SIG-M5 treated with dmso at 0.1 percent for 504 hours (cell line): ENCODE measurements at regions not wholly inside any gene's neighbourhood (a gene's known extent, or its start where the extent isn't known, plus 50 kb on each side); places are given as distances from the start of the nearest gene placed in this dataset.

Experiments used
- DNase-seq: peaks from one replicate; lab custom pipeline; 2025; ENCODE audit not compliant: unreplicated experiment; lab: John Stamatoyannopoulos, UW

DNA sequence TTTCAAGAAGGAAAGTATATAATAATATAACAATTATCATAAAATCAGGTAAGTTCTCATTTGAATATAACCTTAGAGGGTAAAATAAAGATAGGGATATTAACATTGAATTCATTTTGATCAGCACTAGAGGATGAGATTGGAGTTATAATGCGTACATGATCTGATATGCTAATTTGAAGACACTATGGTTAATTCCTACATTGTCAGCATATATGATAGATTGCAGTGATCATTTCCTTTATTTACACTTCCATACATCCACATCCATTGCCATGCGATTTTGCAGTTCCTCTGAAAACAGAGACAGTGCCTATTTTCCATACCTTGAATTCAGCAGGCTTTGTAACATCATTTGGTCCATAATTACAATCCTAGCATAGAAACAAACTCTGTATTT lies 519.2 kb downstream of the CCDC85A start:
- DNase-seq = no peak

DNA sequence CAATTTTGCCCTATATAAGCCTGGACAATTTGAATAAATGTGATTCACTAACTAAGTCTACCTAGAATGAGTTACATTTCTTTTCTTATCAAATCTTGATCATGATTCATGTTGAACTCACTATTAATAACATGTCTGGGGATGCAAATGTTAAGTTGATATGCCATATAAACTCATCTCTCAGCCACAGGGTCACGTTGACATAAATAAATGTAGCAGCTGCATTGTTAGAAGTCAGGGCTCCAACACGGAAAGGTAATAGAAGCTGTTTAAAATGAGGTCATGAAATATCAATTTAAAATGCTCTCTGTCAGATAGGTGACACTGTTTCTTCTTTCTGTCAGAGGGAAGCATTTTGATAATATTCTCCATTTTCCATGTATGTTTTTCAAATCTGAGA lies 521.9 kb downstream of the CCDC85A start:
- DNase-seq = no peak

DNA sequence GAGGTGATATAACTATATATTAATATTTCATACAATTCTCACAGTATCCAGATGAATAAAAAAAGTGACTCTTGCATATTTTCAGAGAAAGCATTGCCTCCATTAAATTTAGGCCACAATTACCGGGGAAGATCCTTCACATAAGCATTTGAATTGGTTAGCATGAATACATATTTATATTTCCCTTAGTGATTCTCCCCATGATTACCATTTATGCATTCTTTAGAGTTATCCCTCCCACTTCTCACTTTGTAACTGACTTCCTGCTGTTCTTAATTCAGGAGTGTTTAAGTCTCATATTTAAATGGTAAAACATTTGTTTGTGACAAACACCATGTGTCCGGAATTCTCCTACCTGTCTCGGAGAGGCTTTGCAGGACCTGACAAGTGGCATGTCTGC lies 523.4 kb downstream of the CCDC85A start:
- DNase-seq = no peak

DNA sequence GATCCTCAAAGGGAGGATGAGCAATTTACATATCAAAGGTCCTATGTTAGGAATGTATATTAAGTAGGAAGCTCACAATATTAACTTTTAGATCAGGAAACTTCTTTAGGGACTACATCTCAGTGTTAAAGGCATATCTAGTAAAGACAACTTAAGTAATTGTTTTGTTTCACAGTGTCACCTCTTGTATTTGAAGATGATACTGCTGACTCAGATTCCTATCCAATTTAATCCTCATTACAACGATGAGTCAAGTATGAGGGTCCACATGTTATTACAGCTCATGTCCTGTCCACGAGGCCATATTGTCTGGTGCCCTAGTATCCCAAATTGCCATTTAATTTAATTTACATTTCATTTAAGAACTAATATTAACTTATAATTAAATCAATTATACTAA lies 523.9 kb downstream of the CCDC85A start:
- no peak for DNase-seq

DNA sequence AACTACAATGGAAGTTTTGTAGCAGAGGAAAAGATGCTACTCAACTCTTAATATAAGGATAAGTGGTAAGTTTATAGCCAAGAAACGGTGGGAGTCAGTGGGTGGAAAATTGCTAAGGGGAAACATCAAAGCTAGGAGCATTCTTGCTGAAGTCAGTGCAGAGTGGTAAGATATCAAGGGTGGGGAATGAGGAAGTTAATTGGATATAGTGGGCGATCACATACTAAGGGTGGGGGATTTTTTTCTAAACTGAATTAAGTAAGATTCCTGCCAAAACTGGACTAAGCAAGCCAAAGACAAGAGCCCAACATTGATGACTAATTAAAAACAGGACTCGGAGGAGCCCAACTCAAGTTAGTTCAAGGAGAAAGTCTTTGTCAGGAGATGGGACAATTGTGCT lies 525.4 kb downstream of the CCDC85A start:
- DNase-seq = no peak

DNA sequence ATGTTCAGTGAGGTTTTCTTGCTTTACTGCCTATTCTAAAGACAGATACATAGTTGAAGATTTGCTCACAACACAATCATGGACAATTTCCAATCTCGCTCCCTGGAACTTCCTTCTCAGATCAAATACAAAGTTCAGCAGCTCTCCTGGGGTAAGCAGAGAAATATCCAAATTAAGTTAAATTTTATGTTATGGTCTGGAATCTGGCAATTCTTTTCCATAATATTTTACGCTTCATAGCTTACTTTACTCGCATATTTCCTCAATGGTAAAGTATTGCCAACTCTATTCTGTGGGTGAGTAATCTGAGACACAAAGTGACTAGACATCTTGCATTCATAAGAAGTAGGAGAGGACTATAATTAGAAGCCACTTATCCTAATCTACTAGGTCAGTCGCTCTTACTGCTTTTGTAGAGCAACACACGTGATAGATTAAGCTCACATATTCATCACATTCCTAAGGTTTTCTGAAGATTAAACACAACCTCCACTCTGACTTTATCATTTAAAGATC lies 529.4 kb downstream of the CCDC85A start:
- no peak for DNase-seq

DNA sequence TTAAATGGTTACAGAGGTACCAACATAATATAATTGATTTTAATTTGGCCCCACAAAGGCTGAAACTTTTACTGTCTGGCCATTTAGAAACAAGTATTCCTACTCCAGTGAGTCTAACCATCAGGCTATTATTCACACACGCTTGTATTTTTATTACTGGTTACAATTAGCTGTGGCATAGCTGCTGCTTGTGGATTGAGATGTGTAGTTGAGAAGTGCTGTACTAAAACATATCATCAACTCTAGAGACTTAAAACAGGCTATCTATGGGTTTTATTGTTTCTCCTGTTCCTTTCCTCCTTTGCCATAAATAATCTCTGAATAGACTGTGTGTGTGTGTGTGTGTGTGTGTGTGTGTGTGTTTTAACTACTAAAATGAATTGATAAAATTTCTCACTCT lies 530.2 kb downstream of the CCDC85A start:
- no peak for DNase-seq

DNA sequence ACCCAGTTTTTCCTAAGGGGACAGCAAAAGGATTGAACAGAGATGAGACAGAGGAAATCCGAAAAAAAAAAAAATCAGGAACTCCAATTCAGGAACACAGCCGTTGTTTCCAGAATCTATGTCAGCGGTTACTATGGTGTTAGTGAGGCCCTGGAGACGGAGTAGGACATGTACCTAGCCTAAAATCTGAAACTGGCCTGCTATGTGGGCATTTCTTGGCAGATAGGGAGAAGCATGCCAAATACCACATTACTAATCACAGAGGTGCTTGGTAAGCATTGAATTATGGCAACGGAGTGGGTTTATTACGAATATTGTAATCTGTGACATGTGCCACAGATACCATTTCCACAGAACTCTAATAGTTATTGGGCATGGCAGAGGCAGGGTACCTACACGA lies 530.6 kb downstream of the CCDC85A start:
- DNase-seq = no peak

GRCh38 chr2:56715683-56716082 lies 531.9 kb downstream of the CCDC85A start:
- no peak for DNase-seq

- no peak for DNase-seq
These were observed 534.6 kb downstream of the CCDC85A start for GRCh38 chr2:56718413-56718812.

DNA sequence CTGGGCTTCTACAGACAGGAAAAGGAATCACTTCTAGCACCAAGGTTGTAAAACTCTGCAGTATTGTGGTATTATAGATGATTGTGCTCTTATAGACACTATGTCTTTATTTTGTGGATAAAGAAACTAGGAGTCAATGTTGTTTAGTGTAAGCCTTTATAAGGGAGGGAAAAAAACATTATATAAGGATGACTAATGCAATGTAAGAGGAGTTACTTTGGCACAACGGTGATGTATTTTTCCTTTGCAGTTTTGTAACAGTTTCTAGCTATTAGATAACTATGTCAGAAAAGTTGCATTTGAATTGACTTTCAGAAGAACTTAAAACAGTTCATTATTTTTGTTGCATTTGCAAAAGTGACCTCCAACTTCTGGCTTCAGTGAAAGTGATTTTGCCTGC lies 545.4 kb downstream of the CCDC85A start:
- no peak for DNase-seq

- no peak for DNase-seq
These were observed 549.2 kb downstream of the CCDC85A start for GRCh38 chr2:56732946-56733345.

- no peak for DNase-seq
These were observed 555.6 kb downstream of the CCDC85A start for GRCh38 chr2:56739413-56739812.

DNA sequence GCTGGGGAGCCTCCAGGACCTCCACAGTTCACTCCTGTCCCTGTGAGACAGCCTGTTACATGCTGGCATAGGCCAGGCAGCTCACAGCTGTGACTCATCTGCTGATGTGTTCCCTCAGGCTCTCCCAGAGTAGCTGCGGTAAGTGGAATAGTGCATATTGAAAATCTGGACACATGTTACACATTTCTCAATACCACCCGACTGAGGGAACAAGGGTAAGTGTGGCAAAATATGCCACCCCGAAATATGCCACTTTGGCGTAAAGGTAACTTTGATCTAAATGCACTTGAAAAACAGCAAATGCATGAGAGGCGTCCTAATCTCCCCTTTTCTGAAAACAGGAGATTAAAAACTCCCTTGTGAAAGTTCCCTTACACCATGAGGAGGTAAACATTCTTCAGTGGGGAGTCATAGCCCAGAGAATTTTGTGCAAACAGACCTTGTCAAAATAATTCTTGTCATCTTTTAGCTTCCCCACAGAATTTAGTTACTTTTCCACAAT lies 557.9 kb downstream of the CCDC85A start:
- no peak for DNase-seq

DNA sequence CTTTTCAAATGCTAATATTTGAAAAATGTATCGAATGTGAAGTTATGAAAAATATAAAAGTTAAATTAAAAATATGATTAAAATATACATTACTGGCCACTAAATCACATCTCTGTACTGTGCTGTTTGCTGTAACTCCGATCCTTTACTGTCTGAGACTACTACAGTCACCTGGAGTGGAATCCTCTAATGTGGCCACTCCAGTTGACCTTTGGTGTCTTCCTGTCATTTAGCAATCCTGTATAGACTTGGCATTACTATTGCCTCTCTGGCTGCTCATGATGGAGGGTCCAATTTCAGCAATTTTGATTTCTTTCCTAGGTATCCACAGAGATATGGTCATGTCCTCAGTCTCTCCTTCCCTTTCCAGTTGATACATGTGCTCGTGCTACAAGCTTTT lies 560.0 kb downstream of the CCDC85A start:
- no peak for DNase-seq

- DNase-seq = peak; percentile 47
These were observed 565.5 kb downstream of the CCDC85A start for GRCh38 chr2:56749152-56749752.

DNA sequence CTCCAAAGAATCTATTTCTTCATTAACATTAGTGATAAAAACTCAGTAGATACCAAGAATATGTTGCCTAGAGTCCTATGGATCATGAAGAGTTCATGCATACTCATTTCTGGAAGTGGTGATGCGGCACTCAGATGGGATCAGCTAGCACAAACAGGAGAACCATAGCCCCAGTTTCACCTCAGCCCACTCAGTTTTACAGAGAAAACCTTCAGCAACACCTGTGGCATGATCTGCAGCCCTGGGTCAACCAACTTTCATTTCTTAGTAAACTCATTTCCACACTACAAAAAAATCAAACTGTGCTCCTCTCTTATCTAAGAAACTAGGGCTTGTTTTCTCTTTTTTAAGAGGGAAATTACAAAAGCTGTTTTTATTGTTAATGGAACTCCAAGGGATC lies 569.4 kb downstream of the CCDC85A start:
- no peak for DNase-seq

- no peak for DNase-seq
These were observed 570.4 kb downstream of the CCDC85A start for GRCh38 chr2:56754066-56754615.

DNA sequence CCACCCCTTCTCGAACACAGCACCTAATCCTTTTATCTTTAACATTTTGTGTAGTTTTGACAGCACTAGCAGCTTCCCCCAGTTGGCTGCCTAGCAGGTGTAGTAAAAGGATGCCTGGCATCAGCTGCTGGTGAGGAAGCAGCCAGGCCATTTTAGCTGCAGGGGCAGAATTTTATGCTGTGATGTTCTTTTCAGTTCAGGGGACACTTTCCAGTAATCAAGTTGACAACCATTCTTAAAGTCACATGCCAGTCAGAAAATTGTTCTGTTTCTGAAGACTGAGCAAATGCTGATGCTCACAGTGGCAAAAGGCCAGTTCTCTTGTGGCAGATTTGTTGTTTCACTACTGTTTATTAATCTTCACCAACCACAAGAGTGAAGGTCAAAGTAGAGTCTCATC lies 570.8 kb downstream of the CCDC85A start:
- DNase-seq = no peak

GRCh38 chr2:56757884-56758545 lies 574.2 kb downstream of the CCDC85A start:
- no peak for DNase-seq

GRCh38 chr2:56763683-56764082 lies 579.9 kb downstream of the CCDC85A start:
- no peak for DNase-seq

DNA sequence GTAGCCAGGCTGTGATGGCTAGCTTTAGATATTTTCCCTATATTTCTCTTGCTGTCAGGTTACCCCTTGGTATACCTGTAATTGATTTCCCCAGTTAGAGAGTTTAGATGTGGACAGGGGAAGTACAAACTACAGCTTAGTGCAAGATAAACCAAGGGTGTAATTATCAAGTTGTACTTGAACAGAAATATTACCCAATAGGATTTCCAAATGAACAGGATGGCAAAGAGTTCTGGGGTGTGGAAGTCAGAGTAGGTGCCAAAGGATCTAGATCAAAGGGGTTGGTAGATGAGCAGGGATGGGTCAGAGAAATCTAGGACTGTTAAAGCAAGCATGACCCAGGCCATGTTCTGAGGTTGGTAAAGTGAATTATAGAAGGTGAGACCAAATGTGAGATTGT lies 585.2 kb downstream of the CCDC85A start:
- no peak for DNase-seq
